Caco-2 (cell line): ENCODE measurements at regions not wholly inside any gene's neighbourhood (a gene's known extent, or its start where the extent isn't known, plus 50 kb on each side); places are given as distances from the start of the nearest gene placed in this dataset.

Source experiments
- BruUV-seq: library from RNA; stranded (reverse); fragments of 400-500 nt; replicated peaks from 2 replicates; lab custom pipeline; 2021; lab: Mats Ljungman, UMichigan
- CTCF ChIA-PET: fragments of 300-600 bp; sonication (Branson Sonifier 250); formaldehyde crosslinking; loops from one replicate; lab custom pipeline; 2022; ENCODE audit warnings: antibody characterized with exemption; lab: Charles Lee
- POLR2A ChIA-PET: fragments of 300-600 bp; sonication (Branson Sonifier 250); formaldehyde crosslinking; loops from one replicate; lab custom pipeline; 2022; ENCODE audit warnings: antibody characterized with exemption; lab: Charles Lee
- DNase-seq, 2 experiments: peaks; one replicate each; pipeline versions ENCODE4 v3.0.0 to v3.0.0-alpha.2; 2020 to 2022
- H3K27me3 ChIP-seq: replicated peaks from 2 replicates; pipeline ENCODE4 v1.6.0; 2011; ENCODE audit warnings: low read length; ENCODE audit not compliant: control insufficient read depth, insufficient read depth
- H3K36me3 ChIP-seq: 2 replicates; pipeline ENCODE4 v1.5.1; 2011; ENCODE audit warnings: low read length; ENCODE audit not compliant: control insufficient read depth, insufficient read depth
- H3K4me1 ChIP-seq: fragments of 250-450 bp; sonication (Bioruptor Pico); 2 replicates; pipeline ENCODE4 v1.5.1; 2020; ENCODE audit warnings: mild to moderate bottlenecking
- H3K4me3 ChIP-seq: 2 replicates; pipeline ENCODE4 v1.5.1; 2011; ENCODE audit warnings: low read depth, mild to moderate bottlenecking, control low read depth, low read length
- H3K9me3 ChIP-seq: fragments of 250-450 bp; sonication (Bioruptor Pico); 2 replicates; pipeline ENCODE4 v1.5.1; 2020; ENCODE audit warnings: mild to moderate bottlenecking, moderate library complexity
- H3K27ac Mint-ChIP-seq: one replicate; pipeline ENCODE4 v1.8.0; 2022; ENCODE audit warnings: mixed read lengths; ENCODE audit not compliant: unreplicated experiment
- H3K27me3 Mint-ChIP-seq: one replicate; pipeline ENCODE4 v1.8.0; 2022; ENCODE audit warnings: mixed read lengths; ENCODE audit not compliant: insufficient read depth, unreplicated experiment
- H3K36me3 Mint-ChIP-seq: one replicate; pipeline ENCODE4 v1.8.0; 2022; ENCODE audit warnings: mild to moderate bottlenecking, mixed read lengths; ENCODE audit not compliant: insufficient read depth, unreplicated experiment
- H3K4me1 Mint-ChIP-seq: one replicate; pipeline ENCODE4 v1.8.0; 2022; ENCODE audit warnings: low read depth, mixed read lengths; ENCODE audit not compliant: unreplicated experiment
- H3K4me3 Mint-ChIP-seq: one replicate; pipeline ENCODE4 v1.8.0; 2022; ENCODE audit warnings: mild to moderate bottlenecking, moderate library complexity, mixed read lengths; ENCODE audit not compliant: unreplicated experiment
- H3K9me3 Mint-ChIP-seq: one replicate; pipeline ENCODE4 v1.8.0; 2022; ENCODE audit warnings: mixed read lengths; ENCODE audit not compliant: unreplicated experiment
- CTCF ChIP-seq, 2 experiments: fragments of 200-600 bp in 1 of 2; IDR thresholded peaks; 1 replicate in 1 of 2; 2 replicates in 1 of 2; pipeline versions ENCODE4 v1.5.1 to v1.8.0; 2011 to 2022; ENCODE audit warnings: antibody characterized with exemption in 1 of 2, control low read depth in 1 of 2, inconsistent platforms in 1 of 2, low read depth in 1 of 2, low read length in 1 of 2, mild to moderate bottlenecking in 1 of 2, moderate library complexity in 1 of 2; ENCODE audit not compliant: insufficient read depth in 1 of 2, severe bottlenecking in 1 of 2, unreplicated experiment in 1 of 2
- intact Hi-C: fragments of 100-400 bp; cut with micrococcal nuclease; formaldehyde crosslinking; loops from one replicate; pipeline ENCODE4 v1.10.0; 2022; ENCODE audit not compliant: unreplicated experiment

GRCh38 chr12:105667973-105668743 lies 337.7 kb downstream of the C12orf75 start:
- no peaks in the 10 kb centered on the region for H3K27me3 Mint-ChIP-seq
- no peaks in the 10 kb centered on the region for H3K36me3 ChIP-seq
- peaks cover 6% of the 10 kb centered on the region for H3K36me3 Mint-ChIP-seq
- peaks cover 5% of the 10 kb centered on the region; the same call in 1 of the 2 replicates for H3K4me1 ChIP-seq
- DNase-seq, result no peak
- H3K4me3 Mint-ChIP-seq, result no peak overlapping the region
- H3K4me3 ChIP-seq, result no peak overlapping the region
- no peaks in the 10 kb centered on the region for H3K9me3 ChIP-seq
- no peak overlapping the region for H3K27ac Mint-ChIP-seq
- CTCF ChIA-PET, result no interaction called here
- TF ChIP-seq CTCF (IDR thresholded peaks at IDR 0.05; ENCODE audit: insufficient read depth in 1 of 2, low read depth in 1 of 2, low read length in 1 of 2, severe bottlenecking in 1 of 2, unreplicated experiment in 1 of 2), result no peak
- POLR2A ChIA-PET, result no interaction called here
- peaks cover 27% of the 10 kb centered on the region for H3K9me3 Mint-ChIP-seq
- H3K27me3 ChIP-seq, result no peaks in the 10 kb centered on the region
- no TSS peak for BruUV-seq
- intact Hi-C loops, result no loop called here
- H3K4me1 Mint-ChIP-seq, result peaks cover 9% of the 10 kb centered on the region

- no peaks in the 10 kb centered on the region for H3K9me3 ChIP-seq
- CTCF ChIA-PET, result no interaction called here
- TF ChIP-seq CTCF (IDR thresholded peaks at IDR 0.05; ENCODE audit: insufficient read depth in 1 of 2, low read depth in 1 of 2, low read length in 1 of 2, severe bottlenecking in 1 of 2, unreplicated experiment in 1 of 2), result no peak
- H3K27me3 Mint-ChIP-seq, result no peaks in the 10 kb centered on the region
- H3K4me1 ChIP-seq, result peaks cover 5% of the 10 kb centered on the region; the same call in 1 of the 2 replicates
- H3K36me3 ChIP-seq, result no peaks in the 10 kb centered on the region
- no peak overlapping the region for H3K4me3 Mint-ChIP-seq
- H3K27ac Mint-ChIP-seq, result peak overlapping the region; percentile 73
- H3K4me3 ChIP-seq, result no peak overlapping the region
- peaks cover 27% of the 10 kb centered on the region for H3K9me3 Mint-ChIP-seq
- POLR2A ChIA-PET, result no interaction called here
- no TSS peak for BruUV-seq
- DNase-seq, result peak in 1 of 2 experiments; percentile 5
- no peaks in the 10 kb centered on the region for H3K27me3 ChIP-seq
- H3K4me1 Mint-ChIP-seq, result peaks cover 17% of the 10 kb centered on the region
- intact Hi-C loops, result no loop called here
- peaks cover 6% of the 10 kb centered on the region for H3K36me3 Mint-ChIP-seq
Observed at GRCh38 chr12:105670672-105671071, 340.2 kb downstream of the C12orf75 start.

GRCh38 chr12:105671720-105672119 lies 341.2 kb downstream of the C12orf75 start:
- H3K27ac Mint-ChIP-seq, result no peak overlapping the region
- H3K9me3 Mint-ChIP-seq, result peaks cover 27% of the 10 kb centered on the region
- no peaks in the 10 kb centered on the region for H3K36me3 ChIP-seq
- ChIA-PET CTCF (no interaction called here), POLR2A (no interaction called here)
- no peaks in the 10 kb centered on the region for H3K9me3 ChIP-seq
- no peak overlapping the region for H3K4me3 ChIP-seq
- intact Hi-C loops, result no loop called here
- H3K27me3 ChIP-seq, result no peaks in the 10 kb centered on the region
- peaks cover 17% of the 10 kb centered on the region for H3K4me1 Mint-ChIP-seq
- no peak overlapping the region for H3K4me3 Mint-ChIP-seq
- DNase-seq, result no peak
- H3K4me1 ChIP-seq, result peaks cover 5% of the 10 kb centered on the region; the same call in 1 of the 2 replicates
- no TSS peak for BruUV-seq
- H3K27me3 Mint-ChIP-seq, result no peaks in the 10 kb centered on the region
- no peak for TF ChIP-seq CTCF (IDR thresholded peaks at IDR 0.05; ENCODE audit: insufficient read depth in 1 of 2, low read depth in 1 of 2, low read length in 1 of 2, severe bottlenecking in 1 of 2, unreplicated experiment in 1 of 2)
- H3K36me3 Mint-ChIP-seq, result peaks cover 6% of the 10 kb centered on the region
